SK-N-SH treated with all-trans-retinoic acid at 6 μM for 48 hours (cell line): ENCODE measurements at regions not wholly inside any gene's neighbourhood (a gene's known extent, or its start where the extent isn't known, plus 50 kb on each side); places are given as distances from the start of the nearest gene placed in this dataset.

Source experiments
- ATAC-seq: fragments of 200-7000 bp; cut with Tn5 transposase; 3 replicates; pipeline ENCODE4 v1.9.1; 2020; ENCODE audit warnings: mild to moderate bottlenecking, moderate library complexity
- BACH2 ChIP-seq: fragments of 250-450 bp; sonication (Bioruptor Pico); IDR thresholded peaks from 2 replicates; pipeline ENCODE4 v1.9.0; 2021; ENCODE audit warnings: mild to moderate bottlenecking, borderline replicate concordance
- CSDC2 ChIP-seq: fragments of 250-450 bp; sonication (Bioruptor Pico); IDR thresholded peaks from 2 replicates; pipeline ENCODE4 v1.5.0; 2020; ENCODE audit warnings: mild to moderate bottlenecking, moderate library complexity
- OSR1 ChIP-seq: fragments of 250-450 bp; sonication (Bioruptor Pico); IDR thresholded peaks from 2 replicates; pipeline ENCODE4 v1.8.0; 2022; ENCODE audit warnings: moderate library complexity, mild to moderate bottlenecking, inconsistent platforms
- RARB ChIP-seq: fragments of 250-450 bp; sonication (Bioruptor Pico); IDR thresholded peaks from 2 replicates; pipeline ENCODE4 v1.8.0; 2021; ENCODE audit warnings: mild to moderate bottlenecking, moderate library complexity
- TCF4 ChIP-seq: fragments of 250-450 bp; sonication (Bioruptor Pico); IDR thresholded peaks from 2 replicates; pipeline ENCODE4 v1.8.0; 2021; ENCODE audit warnings: mild to moderate bottlenecking, moderate library complexity, borderline replicate concordance
- ZFP3 ChIP-seq: fragments of 250-450 bp; sonication (Bioruptor Pico); IDR thresholded peaks from 2 replicates; pipeline ENCODE4 v1.5.0; 2020; ENCODE audit warnings: mild to moderate bottlenecking, moderate library complexity
- TF ChIP-seq, protein P1 (sequence below): fragments of 250-450 bp; sonication (Bioruptor Pico); IDR thresholded peaks from 2 replicates; pipeline ENCODE4 v1.5.1; 2020; ENCODE audit warnings: low read depth, mild to moderate bottlenecking, moderate library complexity

DNA sequence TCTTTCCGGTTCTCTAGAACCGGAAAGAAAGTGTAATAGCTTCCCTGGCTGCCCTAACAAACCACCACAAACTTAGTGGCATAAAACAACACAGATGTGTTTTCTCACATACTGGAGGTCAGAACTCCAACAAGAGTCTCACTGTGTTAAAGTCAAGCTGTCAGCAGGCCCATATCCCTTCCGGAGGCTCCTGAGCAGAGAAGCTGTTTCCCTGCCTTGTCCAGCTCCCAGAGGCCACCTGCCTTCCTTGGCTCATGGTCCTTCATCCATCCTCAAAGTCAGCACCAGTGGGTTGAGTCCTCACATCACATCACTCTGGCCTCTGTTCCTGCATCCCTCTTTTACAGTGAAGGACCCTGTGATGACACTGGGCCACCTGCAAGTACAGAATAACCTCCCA, 49.8 kb upstream of the HMX1 start:
- ATAC-seq: no peak
- TF ChIP-seq ZFP3 (CRISPR knock-in tag) (no peak), OSR1 (no peak), RARB (CRISPR knock-in tag) (no peak), CSDC2 (CRISPR knock-in tag) (no peak), BACH2 (CRISPR knock-in tag) (no peak), TCF4 (CRISPR knock-in tag) (no peak)
- TF ChIP-seq, protein P1, sequence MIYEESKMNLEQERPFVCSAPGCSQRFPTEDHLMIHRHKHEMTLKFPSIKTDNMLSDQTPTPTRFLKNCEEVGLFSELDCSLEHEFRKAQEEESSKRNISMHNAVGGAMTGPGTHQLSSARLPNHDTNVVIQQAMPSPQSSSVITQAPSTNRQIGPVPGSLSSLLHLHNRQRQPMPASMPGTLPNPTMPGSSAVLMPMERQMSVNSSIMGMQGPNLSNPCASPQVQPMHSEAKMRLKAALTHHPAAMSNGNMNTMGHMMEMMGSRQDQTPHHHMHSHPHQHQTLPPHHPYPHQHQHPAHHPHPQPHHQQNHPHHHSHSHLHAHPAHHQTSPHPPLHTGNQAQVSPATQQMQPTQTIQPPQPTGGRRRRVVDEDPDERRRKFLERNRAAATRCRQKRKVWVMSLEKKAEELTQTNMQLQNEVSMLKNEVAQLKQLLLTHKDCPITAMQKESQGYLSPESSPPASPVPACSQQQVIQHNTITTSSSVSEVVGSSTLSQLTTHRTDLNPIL (CRISPR knock-in tag): no peak
- TF ChIP-seq, all 23 proteins: peak for 0
